NB4 (cell line): ENCODE measurements at regions not wholly inside any gene's neighbourhood (a gene's known extent, or its start where the extent isn't known, plus 50 kb on each side); places are given as distances from the start of the nearest gene placed in this dataset.

Source experiments
- MYC ChIP-seq: IDR thresholded peaks from 2 replicates; pipeline ENCODE4 v1.6.1; 2011; ENCODE audit warnings: low read depth, low read length
- TF ChIP-seq, protein P1 (sequence below): IDR thresholded peaks from one replicate; pipeline ENCODE4 v1.5.1; 2012; ENCODE audit warnings: low read depth, low read length
- TF ChIP-seq, protein P2 (sequence below): IDR thresholded peaks from 2 replicates; pipeline ENCODE4 v1.6.1; 2011; ENCODE audit warnings: low read depth, low read length

DNA sequence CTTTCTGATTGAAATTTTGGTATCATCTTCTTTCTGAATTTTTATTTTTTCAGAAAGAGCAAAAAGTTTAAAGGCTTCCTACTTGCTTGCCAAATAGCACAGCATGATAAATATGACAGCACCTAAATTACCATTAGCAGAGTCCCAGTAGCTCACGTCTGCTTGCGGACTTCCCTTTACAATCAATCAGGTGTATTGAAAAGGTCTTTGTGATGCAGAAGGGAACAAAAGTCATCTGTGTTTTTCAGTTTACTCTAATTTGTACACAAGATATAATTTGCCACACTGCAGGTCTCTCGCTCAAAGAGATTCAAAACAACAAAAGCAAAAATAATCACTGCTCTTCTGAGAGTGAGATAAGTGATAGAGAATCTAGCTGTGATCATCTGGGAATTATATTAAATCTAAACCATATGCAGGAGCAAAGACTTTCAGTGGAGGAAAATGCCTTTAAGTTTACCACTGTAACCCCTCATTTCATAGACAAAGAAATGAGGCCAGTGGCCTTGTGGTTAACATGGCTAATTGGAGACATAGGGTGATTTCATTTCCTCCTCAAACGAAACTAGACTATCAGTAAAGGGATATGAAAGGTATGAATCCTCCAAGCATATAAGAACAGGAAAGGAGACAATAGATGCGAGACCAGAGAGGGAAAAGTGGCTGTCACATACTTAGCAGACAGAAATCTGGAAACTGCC is 240.8 kb upstream of the TMPO start:
- TF ChIP-seq, protein P1, sequence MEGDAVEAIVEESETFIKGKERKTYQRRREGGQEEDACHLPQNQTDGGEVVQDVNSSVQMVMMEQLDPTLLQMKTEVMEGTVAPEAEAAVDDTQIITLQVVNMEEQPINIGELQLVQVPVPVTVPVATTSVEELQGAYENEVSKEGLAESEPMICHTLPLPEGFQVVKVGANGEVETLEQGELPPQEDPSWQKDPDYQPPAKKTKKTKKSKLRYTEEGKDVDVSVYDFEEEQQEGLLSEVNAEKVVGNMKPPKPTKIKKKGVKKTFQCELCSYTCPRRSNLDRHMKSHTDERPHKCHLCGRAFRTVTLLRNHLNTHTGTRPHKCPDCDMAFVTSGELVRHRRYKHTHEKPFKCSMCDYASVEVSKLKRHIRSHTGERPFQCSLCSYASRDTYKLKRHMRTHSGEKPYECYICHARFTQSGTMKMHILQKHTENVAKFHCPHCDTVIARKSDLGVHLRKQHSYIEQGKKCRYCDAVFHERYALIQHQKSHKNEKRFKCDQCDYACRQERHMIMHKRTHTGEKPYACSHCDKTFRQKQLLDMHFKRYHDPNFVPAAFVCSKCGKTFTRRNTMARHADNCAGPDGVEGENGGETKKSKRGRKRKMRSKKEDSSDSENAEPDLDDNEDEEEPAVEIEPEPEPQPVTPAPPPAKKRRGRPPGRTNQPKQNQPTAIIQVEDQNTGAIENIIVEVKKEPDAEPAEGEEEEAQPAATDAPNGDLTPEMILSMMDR = no peak
- TF ChIP-seq, protein P2, sequence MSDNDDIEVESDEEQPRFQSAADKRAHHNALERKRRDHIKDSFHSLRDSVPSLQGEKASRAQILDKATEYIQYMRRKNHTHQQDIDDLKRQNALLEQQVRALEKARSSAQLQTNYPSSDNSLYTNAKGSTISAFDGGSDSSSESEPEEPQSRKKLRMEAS = no peak
- TF ChIP-seq MYC = no peak
